ENCODE measurements at regions not wholly inside any gene's neighbourhood (a gene's known extent, or its start where the extent isn't known, plus 50 kb on each side); places are given as distances from the start of the nearest gene placed in this dataset.
"Not testable (repeated sequence)": the region's sequence is repeated elsewhere in the genome, so short reads cannot be mapped to it uniquely, and the experiment has no call there.

DNA sequence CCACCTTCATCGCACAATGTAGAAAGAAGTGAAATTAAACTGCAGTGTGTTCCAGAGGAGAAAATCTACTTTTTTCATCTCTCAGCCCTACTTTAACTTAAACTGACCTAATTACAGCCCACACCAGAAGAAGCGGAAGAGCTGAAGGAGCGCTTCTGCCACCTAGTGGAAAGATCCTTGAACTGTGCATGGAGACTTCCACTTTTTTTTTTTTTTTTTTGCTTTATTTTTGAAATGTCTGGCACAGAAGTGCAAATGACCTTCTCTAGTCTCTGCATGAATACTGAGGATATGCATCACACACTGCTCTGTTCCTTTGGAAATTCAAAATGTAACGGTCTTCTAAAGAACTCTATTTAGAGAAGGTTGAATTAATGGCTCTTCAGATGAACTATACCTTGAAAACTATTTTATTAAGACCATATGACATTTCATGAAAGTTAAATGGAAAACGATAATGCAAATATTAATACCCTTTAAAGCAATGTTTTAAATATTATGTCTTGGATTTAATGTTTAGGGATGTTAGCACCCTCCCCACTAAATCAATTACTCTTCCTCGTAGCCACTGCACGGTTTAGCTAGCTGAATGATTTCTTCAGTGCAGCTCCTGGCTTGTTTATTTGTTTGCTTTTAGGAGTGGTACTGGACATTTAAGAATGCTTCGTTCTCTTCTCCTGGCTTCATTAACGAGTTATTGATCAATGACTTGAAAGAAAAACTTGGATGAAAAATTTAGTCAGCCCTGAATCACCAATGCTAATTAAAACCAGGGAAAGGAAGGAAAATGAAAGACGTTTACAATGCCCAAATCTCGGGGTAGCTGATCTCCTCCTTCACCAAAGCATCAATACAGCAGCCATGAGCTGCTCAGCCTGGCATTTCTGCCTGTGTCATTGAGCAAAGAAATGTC lies 569.6 kb upstream of the GJE1 start:
- DNase-seq = peak; percentile 68

DNA sequence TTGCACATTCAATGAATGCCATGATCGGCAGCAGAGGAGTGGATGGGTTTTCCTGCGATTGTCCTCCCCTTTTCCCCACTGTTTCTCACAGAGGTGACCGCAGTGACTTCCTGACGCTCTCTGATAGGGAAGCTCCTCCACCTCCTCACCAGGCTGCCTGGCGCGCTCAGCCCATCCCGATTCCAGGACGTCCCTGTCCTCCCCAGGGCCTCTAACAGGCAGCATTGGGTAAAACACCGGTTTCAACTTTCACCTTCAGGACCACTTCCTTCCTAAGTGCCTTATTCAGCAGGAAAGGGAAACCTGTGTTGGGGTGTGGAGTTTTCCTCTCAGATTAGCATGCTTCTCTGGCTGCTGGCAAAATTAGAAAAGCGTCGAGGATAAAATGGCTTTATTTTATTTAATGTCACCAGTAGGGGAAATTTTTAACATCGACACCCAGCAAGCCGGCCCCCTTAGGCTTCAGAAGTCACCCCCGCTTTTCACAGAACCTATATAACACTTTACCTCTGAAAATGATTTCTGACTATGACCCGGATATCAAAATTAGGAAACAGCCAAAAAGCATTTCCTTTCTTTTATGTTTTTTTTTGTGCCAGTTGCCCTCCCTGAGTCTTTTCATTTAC lies 570.4 kb upstream of the GJE1 start:
- peak; percentile 2 for DNase-seq

DNA sequence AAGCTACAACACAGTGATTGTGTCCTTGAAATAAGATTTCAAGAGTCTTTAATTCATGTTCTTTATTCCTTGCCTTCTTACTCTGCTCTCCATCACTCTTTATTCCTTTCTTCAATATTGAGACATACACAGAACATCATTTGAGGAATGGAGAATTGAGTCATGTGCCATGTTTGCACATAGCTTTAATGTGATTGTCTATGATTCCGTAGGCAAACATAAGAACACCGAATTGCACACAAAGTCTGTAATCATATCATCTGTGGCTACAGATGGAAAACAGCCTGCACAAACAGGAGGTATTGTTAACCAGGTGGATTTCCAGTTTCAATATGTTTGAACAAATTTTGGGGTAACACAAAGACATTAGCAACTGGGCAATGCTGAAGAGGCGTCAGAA lies 571.6 kb upstream of the GJE1 start:
- DNase-seq = no peak

DNA sequence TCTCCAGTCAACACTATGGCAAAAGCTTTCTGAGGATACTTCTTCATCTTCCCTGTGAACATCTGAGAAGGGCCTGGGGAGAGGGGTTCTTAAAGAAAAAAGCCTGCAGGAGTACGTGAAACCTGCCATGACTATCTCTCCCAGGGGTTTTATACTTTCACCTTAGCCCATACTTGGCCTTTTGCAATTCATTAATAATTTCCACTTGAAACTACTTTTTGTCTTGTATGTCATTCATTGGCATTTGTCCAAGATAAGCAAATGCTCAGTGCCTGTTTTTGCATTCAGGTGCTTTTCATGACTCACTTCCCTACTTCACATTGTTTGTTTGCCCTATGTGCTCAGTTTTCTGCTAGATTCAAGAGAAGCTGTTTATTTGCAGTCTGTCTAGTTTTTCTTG lies 580.3 kb upstream of the GJE1 start:
- DNase-seq = no peak

DNA sequence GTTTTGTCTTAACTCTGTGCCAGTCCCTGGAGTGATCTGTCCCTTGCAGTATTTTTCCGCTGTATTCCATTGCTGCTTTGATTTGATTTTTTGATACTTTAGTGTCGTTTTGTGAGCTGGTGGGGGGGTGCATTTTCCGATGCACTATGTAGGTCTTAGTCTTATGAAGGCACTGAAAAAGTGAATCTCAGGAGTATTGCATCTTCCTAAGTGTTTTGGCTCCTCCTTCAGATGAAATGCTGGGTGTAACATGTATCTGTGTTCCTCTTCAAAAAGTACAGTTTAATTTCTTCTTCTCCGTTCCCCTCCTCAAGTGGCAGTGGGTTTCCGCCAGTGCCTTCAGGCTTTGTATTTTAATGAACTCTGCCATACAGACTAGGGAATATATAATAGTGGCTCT lies 580.7 kb upstream of the GJE1 start:
- no peak for DNase-seq

DNA sequence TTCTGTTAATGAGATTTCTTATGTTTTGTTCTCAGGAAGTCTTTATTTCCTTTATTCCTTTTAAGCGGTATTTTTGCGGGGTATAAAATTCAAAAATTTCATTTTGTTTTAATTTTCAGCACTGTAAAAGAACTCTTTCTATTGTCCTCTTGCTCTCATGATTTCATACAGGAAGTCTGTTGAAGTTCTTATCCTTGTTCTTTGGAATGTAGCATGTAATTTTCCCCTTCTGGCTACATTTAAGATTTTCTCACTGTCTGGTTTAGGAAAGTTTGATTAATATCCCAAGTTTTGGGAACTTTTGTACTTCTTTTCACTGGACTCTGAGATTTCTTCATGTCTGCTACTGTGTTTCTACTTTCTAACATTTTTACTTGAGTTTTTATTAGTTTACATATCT lies 581.4 kb upstream of the GJE1 start:
- no peak for DNase-seq

DNA sequence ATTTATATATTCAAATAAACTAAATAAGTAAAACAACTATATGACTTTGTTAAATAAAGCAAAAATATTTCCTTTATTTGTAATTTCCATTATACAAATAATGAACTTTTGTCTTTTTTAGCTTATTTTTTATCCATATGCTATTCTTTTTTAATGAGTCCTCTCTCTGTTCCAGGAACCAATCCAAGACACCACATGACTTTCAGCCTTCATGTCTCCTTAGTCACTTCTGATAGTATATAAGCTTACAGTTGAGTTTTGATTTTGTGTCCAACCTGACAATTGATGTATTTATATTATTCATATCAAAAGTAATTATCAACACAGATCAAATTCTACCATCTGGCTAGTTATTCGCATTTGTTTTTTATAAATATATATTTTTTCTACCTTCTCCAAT lies 582.3 kb upstream of the GJE1 start:
- no peak for DNase-seq

DNA sequence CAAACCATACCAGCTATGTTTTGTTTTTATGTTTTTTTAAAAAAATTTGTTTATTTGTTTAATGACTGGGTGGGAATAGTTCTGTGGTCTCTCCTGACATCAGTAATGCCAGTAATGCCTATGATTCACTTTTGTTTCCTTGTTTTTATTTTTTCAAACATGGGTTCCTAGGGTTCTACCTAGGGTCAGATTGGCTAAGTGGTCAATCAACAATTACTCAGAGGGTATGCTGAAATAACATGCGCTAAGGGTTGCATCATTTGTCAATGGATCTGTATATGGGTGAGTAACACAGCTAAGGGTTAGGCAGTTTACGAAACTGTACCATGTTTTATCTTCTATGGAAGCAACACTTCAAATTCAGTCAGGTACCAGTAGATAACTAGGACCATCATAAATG lies 583.8 kb upstream of the GJE1 start:
- no peak for DNase-seq

DNA sequence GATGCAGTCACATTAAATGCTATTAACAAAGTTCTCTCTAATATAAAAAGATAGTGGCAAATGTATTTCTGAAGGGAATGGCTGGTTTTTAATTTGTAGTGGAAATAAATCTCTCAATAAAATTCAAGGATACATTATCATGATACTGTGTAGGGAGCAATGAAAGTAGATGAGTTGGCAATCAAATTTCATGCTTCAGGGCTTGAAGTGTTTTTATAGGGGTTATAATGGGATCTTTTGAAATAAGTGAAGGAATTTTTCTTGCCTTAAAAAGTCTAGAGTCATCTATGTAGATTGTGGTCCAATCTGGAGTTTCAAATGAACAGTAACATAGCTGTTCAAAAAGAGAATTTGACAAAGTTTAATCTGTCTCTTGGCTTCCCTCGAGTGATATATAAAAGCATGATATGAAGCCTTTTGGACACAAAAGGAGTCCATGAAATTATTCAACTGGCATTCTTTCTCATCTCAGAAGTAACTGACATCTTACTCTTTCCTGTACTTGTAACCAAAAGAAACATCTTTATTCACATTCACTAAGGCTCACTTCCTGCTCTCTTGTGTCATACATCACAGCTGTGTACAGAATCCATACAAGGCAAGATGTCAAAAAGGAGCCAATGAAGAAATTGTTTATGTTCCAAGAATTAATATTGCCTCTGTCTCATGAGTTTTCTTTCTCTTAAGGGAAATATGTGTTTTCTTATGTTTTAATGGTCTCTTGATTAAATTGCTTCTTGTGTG lies 591.0 kb upstream of the GJE1 start:
- no peak for DNase-seq

DNA sequence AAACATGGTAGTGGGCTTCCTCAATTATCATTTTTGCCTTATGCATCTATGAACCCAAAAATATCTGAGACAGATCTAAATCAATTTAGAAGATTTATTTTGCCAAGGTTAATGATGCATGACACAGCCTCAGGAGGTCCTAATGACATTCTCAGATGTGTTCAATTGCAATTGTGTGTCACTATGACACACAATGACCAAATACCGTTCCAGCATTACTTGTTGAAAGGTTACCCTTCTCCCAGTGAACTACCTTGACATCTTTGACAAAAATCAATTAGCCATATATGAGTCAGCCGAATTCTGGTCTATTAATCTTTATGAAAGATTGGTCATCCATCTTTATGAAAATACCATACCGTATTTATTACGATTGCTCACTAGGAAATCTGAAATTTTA lies 592.5 kb upstream of the GJE1 start:
- no peak for DNase-seq

DNA sequence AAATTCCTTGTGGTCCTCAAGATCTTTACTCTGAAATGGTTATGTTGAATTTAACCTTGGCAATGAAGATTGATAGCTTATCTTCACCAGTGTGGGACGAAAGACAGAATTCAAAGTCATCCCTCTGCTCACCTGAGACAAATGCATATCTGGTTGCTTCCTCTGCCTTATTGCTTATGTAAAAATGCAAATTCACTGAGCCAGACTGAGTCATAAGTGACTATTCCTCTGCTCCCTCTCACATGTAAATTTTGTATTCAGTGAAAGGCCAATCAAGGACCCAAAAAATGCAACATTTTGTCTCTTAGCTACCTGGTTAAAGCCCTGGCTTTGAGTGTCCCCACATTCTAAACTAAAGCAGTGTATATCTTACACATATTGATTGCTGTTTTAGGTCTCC lies 593.1 kb upstream of the GJE1 start:
- DNase-seq = no peak

DNA sequence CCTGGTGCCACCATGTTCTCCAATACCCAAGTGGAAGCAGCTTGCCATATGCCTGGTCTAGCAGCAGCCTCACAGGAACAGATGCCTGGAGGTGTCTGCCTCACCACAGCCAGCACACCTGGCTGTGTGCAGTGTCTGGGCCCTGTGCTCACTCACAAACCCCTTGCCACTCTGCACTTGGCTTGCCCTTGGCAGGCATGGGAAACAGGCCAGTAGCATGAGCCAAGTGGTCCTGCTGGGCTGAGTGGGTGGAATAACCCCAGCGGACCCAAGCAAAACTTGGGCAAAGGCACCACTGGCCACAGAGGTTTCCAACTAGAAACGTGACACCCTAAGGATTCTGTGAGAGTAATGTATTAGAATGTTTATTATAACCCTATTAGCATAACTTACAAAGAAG lies 600.5 kb upstream of the GJE1 start:
- no peak for DNase-seq

DNA sequence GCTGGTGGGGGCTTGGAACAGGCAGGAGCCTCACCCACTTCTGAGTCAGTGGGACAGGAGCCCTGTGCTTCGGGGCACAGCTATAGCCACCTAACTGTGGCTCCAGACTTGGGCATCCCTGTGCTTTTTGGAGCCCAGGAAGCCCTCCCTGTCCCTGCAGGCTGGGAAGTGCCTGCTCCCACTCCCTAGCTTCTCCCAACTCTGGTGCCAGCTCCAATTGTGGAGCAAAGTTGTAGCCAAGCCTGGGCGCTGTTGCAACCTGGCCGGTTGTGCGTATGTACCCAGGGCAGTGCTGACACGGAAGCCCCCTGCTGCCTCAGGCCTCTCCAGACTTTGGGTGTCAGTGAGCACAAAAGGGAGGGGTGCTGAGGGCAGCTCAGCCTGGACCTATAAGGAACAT lies 601.7 kb upstream of the GJE1 start:
- DNase-seq = no peak

DNA sequence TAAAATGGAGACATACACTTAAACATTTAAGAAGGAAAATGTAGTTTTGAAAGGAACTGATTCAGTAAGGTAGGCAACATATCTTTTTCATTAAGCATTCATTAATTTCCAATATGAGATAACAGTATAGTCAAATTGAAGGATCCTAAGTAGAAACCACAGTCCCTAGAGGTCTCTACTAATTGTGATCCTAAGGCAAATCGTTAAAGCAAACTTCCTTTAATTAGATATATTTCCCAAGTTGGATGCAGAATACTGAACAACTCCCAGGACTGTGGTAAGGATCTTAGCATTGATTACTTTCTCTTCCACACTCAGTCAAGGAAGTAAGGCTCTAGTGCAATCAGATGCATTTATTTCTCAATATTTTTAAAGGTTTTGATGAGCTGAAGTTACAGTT lies 604.1 kb upstream of the GJE1 start:
- no peak for DNase-seq

DNA sequence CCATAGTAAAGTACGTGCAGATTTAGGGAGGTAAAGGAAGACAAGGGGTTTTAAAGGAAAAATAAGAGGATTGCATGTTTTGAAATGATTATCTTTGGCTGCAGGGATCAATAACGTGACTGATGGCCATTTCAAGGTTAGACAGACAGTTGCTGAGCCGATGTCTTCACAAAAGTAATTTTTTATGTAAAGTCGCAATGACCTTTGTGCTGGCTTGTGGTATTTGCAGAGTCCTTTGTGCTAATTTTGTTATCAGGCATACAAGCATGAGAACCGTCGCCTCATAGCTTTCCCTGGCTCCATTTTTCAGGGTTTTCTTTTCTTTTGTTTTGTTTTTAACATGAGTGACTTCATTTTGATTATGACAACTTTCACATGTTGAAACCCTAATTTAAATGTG lies 605.7 kb upstream of the GJE1 start:
- DNase-seq = no peak

DNA sequence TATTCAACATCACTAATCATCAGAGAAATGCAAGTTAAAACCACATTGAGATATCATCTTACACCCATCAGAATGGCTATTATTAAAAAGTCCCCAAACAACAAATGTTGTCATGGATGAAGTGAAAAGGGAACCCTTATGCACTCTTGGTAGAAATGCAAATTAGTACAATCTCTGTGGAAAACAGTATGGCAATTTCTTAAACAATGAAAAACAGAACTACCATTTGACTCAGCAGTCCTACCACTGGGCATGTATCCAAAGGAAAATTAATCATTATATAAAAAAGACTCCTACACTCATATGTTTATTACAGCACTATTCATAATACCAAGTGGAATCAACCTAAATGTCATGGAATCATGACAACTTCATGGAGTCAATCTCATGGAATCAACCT lies 611.3 kb upstream of the GJE1 start:
- DNase-seq = no peak

DNA sequence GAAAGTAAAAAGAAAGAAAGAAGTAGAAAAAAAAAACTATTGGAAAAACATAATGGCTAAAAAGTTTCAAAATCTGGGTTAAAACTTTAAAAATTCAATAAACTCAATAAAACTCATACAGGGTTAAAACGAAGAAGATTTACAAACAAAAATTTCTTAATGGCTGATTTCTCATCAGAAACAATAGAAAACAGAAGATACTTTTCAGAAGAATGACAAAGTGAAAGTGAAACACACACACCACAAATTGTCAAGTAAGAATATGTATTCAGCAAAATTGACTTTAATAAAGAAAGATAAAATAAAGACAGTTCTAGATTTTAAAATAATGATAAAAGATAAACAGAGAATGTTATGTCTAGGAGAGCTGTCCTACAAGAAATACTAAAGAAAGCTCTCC lies 618.9 kb upstream of the GJE1 start:
- no peak for DNase-seq

DNA sequence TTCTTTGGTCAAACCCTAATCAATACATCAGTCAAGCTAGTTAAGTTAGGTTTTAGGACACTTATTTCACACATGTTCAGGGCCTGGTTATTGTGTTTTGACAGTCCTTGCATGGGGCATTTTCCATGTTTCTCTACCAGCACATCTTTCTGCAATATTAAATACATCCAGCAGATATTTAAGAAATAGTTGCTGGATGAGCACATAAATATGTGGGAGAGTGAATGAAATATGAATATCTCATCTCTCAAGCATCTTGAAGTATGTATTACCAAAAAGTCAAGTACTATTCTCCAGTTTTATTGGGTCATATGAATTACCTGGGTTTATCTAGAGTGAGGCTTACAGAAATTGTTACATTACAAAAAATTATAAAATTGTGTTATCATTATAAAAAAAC lies 621.9 kb upstream of the GJE1 start:
- no peak for DNase-seq

DNA sequence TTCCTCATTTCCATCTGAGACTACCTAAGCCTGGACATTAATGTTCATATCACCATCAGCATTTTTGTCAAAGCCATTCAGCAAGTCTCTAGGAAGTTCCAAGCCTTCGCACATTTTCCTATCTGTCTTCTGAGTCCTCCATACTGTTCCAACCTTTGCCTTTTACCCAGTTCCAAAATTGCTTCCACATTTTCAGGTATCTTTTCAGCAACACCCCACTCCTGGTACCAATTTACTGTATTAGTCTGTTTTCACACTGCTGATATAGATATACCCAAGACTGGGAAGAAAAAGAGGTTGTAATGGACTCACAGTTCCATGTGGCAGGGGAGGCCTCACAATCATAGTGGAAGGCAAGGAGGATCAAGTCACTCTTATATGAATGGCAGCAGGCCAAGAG lies 626.7 kb upstream of the GJE1 start:
- DNase-seq = not testable (repeated sequence)

DNA sequence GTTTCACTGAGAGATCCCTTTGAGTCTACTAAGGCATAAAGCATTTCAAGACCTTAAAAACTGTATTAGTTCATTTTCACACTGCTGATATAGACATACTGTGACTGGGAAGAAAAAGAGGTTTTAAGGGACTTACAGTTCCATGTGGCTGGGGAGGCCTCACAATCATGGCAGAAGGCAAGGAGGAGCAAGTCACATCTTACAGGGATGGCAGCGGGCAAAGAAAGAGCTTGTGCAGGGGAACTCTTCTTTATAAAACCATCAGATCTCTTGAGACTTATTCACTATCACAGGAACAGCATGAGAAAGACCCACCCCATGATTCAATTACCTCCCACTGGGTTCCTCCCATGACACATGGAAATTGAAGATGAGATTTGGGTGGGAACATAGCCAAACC lies 628.4 kb upstream of the GJE1 start:
- not testable (repeated sequence) for DNase-seq

DNA sequence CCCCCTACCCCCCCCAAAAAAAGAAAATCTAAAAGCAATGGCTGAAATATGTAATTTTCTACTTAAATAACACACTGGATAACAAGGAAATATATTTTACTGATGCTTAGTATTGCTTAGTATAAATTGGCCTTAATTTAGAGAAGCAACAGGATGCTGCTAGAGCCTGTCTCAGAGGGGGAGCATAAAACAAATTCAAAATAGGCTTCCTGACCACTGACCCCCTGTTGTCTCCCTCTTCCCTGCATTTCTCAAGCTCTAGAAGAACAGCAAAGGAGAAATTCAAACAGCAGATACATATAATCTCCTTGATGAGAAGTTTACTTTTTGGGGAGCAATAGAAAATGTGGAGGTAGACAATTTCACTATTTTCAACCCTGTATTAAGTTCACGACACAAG lies 631.1 kb upstream of the GJE1 start:
- no peak for DNase-seq

DNA sequence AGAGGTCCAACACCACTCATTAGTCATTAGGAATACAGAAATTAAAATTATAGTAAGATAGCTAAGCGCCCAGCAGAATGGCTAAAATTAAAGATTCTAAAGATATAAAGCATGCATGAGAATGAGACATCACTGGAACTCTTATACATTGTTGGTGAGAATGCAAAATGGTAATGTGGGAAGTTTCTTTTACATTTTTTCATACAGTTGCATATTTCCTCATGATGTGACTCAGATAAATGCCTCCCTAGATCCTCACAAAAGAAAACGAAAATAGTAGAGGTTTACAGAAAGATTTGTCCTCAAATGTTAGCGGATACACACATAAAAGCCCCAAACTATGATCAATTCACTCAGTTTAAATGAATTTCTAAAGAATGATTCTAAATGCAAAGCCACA lies 633.7 kb upstream of the GJE1 start:
- DNase-seq = no peak

DNA sequence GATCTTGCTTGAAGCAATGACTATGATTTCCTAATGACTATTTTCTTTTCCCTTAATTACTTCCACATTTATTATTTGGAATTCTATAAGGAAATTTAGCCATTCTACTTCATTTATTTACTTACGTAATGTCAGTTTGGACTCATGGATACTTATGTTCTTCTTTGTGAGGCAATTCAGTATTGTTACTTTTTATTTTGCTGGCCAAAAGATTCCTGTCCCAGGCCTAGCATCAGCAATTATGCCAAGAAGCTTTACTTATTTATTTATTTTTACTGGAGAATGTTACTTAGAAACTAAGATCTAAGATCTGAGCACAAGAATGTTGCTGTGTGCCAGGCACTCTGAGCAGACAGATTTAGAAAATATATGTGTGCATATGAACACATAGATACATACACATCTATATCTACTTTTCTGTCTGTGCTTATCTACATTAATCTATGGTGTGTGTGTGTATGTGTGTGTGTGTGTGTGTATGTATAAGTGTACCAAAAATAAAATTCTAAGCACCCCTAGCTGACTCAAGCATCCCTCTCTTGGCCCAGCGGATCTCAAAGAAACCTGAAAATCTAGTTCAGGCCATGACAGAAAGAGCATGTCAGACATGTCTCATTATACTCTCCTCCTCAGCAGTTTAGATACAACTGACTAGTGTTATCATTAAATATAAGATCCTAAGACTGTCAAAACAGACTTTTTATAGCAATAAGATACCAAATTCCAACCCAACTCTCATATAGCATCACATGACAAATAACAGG lies 640.0 kb upstream of the GJE1 start:
- DNase-seq = no peak
